PFSK-1 (cell line): ENCODE measurements at regions not wholly inside any gene's neighbourhood (a gene's known extent, or its start where the extent isn't known, plus 50 kb on each side); places are given as distances from the start of the nearest gene placed in this dataset.

Experiments used
- FOXP2 ChIP-seq: optimal IDR thresholded peaks from 2 replicates; pipeline ENCODE3; 2011; ENCODE audit warnings: borderline replicate concordance, control low read depth, inconsistent platforms; ENCODE audit not compliant: insufficient read depth; ENCODE audit errors: extremely low read length, extremely low read depth
- POLR2AphosphoS5 ChIP-seq: IDR thresholded peaks from 2 replicates; pipeline ENCODE4 v1.6.1; 2012; ENCODE audit warnings: low read depth, mild to moderate bottlenecking, control low read depth, low read length, moderate library complexity
- REST ChIP-seq, 2 experiments: IDR thresholded peaks; 2 replicates each; pipeline versions ENCODE4 v1.6.1 to v1.8.0; 2011 to 2012; ENCODE audit warnings: low read depth in 2 of 2, low read length in 2 of 2, control low read depth in 1 of 2, inconsistent platforms in 1 of 2, mild to moderate bottlenecking in 1 of 2, moderate library complexity in 1 of 2; ENCODE audit not compliant: insufficient read depth in 1 of 2
- SIN3A ChIP-seq: IDR thresholded peaks from 2 replicates; pipeline ENCODE4 v1.6.1; 2012; ENCODE audit warnings: mild to moderate bottlenecking, low read length, moderate library complexity, borderline replicate concordance; ENCODE audit not compliant: insufficient read depth
- TAF1 ChIP-seq: IDR thresholded peaks from 2 replicates; pipeline ENCODE4 v1.6.1; 2012; ENCODE audit warnings: low read length, control low read depth, borderline replicate concordance; ENCODE audit not compliant: insufficient read depth

GRCh38 chr7:42573881-42574672 lies 337.1 kb upstream of the GLI3 start:
- no peak for TF ChIP-seq TAF1
- no peak for TF ChIP-seq POLR2AphosphoS5
- TF ChIP-seq REST (IDR thresholded peaks at IDR 0.05; ENCODE audit: insufficient read depth in 1 of 2, low read depth in 2 of 2, low read length in 2 of 2), result no peak
- no peak for TF ChIP-seq SIN3A
- TF ChIP-seq FOXP2, result no peak
